Stimulated activated CD8-positive, alpha-beta memory T cell treated with anti-CD3 and anti-CD28 coated beads, Interleukin-15, amount 100 ng/mL, for 48 hours (primary cell): ENCODE measurements at regions not wholly inside any gene's neighbourhood (a gene's known extent, or its start where the extent isn't known, plus 50 kb on each side); places are given as distances from the start of the nearest gene placed in this dataset.
"Not testable (repeated sequence)": the region's sequence is repeated elsewhere in the genome, so short reads cannot be mapped to it uniquely, and the experiment has no call there.

ENCODE experiments used
- DNase-seq, 2 donors: peaks; one replicate each; pipeline ENCODE4 v3.0.0-alpha.2; 2020; ENCODE audit warnings: low read depth in 2 of 2

GRCh38 chr3:95627293-95627692 lies 1187.1 kb upstream of the EPHA6 start:
- DNase-seq, result no peak

- no peak for DNase-seq
Measured at GRCh38 chr3:95627697-95628096, 1186.7 kb upstream of the EPHA6 start.

- DNase-seq, result no peak
Measured at GRCh38 chr3:95629802-95630201, 1184.6 kb upstream of the EPHA6 start.

GRCh38 chr3:95645291-95645690 lies 1169.1 kb upstream of the EPHA6 start:
- no peak for DNase-seq

- DNase-seq, result no peak
Measured at GRCh38 chr3:95654570-95655362, 1159.6 kb upstream of the EPHA6 start.

- no peak for DNase-seq
Measured at GRCh38 chr3:95655363-95655986, 1158.9 kb upstream of the EPHA6 start.

GRCh38 chr3:95670765-95671164 lies 1143.6 kb upstream of the EPHA6 start:
- DNase-seq, result no peak

- DNase-seq, result no peak
Measured at GRCh38 chr3:95673215-95673614, 1141.2 kb upstream of the EPHA6 start.

GRCh38 chr3:95705786-95706418 lies 1108.5 kb upstream of the EPHA6 start:
- DNase-seq, result no peak

GRCh38 chr3:95707268-95707667 lies 1107.1 kb upstream of the EPHA6 start:
- no peak for DNase-seq

- no peak for DNase-seq
Measured at GRCh38 chr3:95710684-95711083, 1103.7 kb upstream of the EPHA6 start.

- no peak for DNase-seq
Measured at GRCh38 chr3:95711789-95712188, 1102.6 kb upstream of the EPHA6 start.

GRCh38 chr3:95715128-95715527 lies 1099.3 kb upstream of the EPHA6 start:
- DNase-seq, result no peak

- DNase-seq, result no peak
Measured at GRCh38 chr3:95717048-95717447, 1097.3 kb upstream of the EPHA6 start.

GRCh38 chr3:95718168-95718567 lies 1096.2 kb upstream of the EPHA6 start:
- no peak for DNase-seq

GRCh38 chr3:95719481-95719880 lies 1094.9 kb upstream of the EPHA6 start:
- DNase-seq, result no peak

GRCh38 chr3:95721938-95722337 lies 1092.5 kb upstream of the EPHA6 start:
- DNase-seq, result no peak

GRCh38 chr3:95725770-95726169 lies 1088.6 kb upstream of the EPHA6 start:
- DNase-seq, result no peak

- no peak for DNase-seq
Measured at GRCh38 chr3:95731753-95732152, 1082.6 kb upstream of the EPHA6 start.

GRCh38 chr3:95733336-95733735 lies 1081.1 kb upstream of the EPHA6 start:
- no peak for DNase-seq

- no peak for DNase-seq
Measured at GRCh38 chr3:95738045-95738444, 1076.3 kb upstream of the EPHA6 start.

- DNase-seq, result not testable (repeated sequence)
Measured at GRCh38 chr3:95744896-95745295, 1069.5 kb upstream of the EPHA6 start.

GRCh38 chr3:95750097-95750496 lies 1064.3 kb upstream of the EPHA6 start:
- no peak for DNase-seq
